Progenitor cell of endocrine pancreas (in vitro differentiated cells): ENCODE measurements at regions not wholly inside any gene's neighbourhood (a gene's known extent, or its start where the extent isn't known, plus 50 kb on each side); places are given as distances from the start of the nearest gene placed in this dataset.

Source experiments
- DNase-seq: peaks from one replicate; pipeline ENCODE4 v3.0.0; 2021; ENCODE audit warnings: low spot score; ENCODE audit not compliant: unreplicated experiment
- H3K27ac Mint-ChIP-seq: 2 replicates; pipeline ENCODE4 v1.8.0; 2021; ENCODE audit warnings: mild to moderate bottlenecking, moderate library complexity, mixed read lengths
- H3K27me3 Mint-ChIP-seq: 2 replicates; pipeline ENCODE4 v1.8.0; 2021; ENCODE audit warnings: mixed read lengths
- H3K36me3 Mint-ChIP-seq: 2 replicates; pipeline ENCODE4 v1.8.0; 2022; ENCODE audit warnings: mixed read lengths; ENCODE audit not compliant: insufficient read depth
- H3K4me1 Mint-ChIP-seq: 2 replicates; pipeline ENCODE4 v1.8.0; 2021; ENCODE audit warnings: low read depth, mixed read lengths
- H3K4me3 Mint-ChIP-seq: 2 replicates; pipeline ENCODE4 v1.8.0; 2021; ENCODE audit warnings: low read depth, mild to moderate bottlenecking, moderate library complexity, mixed read lengths
- H3K9me3 Mint-ChIP-seq: 2 replicates; pipeline ENCODE4 v1.8.0; 2021; ENCODE audit warnings: low read depth, mixed read lengths
- TF ChIP-seq, protein P1 (sequence below): fragments of 200-600 bp; sonication (generic); IDR thresholded peaks from one replicate; pipeline ENCODE4 v1.5.0; 2021; ENCODE audit warnings: antibody characterized with exemption, mild to moderate bottlenecking; ENCODE audit not compliant: unreplicated experiment

- no peak overlapping the region for H3K4me3 Mint-ChIP-seq
- no peaks in the 10 kb centered on the region for H3K36me3 Mint-ChIP-seq
- H3K27me3 Mint-ChIP-seq = no peaks in the 10 kb centered on the region
- TF ChIP-seq, protein P1, sequence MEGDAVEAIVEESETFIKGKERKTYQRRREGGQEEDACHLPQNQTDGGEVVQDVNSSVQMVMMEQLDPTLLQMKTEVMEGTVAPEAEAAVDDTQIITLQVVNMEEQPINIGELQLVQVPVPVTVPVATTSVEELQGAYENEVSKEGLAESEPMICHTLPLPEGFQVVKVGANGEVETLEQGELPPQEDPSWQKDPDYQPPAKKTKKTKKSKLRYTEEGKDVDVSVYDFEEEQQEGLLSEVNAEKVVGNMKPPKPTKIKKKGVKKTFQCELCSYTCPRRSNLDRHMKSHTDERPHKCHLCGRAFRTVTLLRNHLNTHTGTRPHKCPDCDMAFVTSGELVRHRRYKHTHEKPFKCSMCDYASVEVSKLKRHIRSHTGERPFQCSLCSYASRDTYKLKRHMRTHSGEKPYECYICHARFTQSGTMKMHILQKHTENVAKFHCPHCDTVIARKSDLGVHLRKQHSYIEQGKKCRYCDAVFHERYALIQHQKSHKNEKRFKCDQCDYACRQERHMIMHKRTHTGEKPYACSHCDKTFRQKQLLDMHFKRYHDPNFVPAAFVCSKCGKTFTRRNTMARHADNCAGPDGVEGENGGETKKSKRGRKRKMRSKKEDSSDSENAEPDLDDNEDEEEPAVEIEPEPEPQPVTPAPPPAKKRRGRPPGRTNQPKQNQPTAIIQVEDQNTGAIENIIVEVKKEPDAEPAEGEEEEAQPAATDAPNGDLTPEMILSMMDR = no peak
- no peak overlapping the region for H3K27ac Mint-ChIP-seq
- no peak for DNase-seq
- peaks cover 18% of the 10 kb centered on the region for H3K9me3 Mint-ChIP-seq
- H3K4me1 Mint-ChIP-seq = no peaks in the 10 kb centered on the region
Observed at GRCh38 chr5:98354922-98355321, 418.5 kb upstream of the RGMB start.

DNA sequence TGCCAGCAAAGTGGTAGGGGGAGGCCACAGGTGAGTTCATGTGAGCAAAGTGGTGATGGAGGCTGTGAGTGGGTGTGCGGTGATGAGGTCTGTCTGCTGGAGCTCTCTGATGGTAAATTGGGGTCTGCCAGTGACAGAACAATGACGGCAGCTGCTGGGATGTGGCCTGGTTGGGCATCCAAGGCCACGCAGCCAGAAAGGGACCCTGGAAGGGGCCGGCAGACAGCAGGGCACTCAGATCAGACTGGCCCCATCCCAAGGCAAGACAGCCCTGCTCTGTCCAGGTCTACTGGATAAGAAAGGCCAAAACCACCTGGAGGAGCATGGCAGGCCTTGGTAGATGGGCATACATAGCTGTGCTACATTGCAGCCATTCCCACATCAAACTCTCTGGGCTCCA is 412.9 kb upstream of the RGMB start:
- Mint-ChIP-seq H3K27ac (no peak overlapping the region), H3K4me1 (peaks cover 3% of the 10 kb centered on the region), H3K27me3 (no peaks in the 10 kb centered on the region), H3K9me3 (peaks cover 13% of the 10 kb centered on the region), H3K36me3 (no peaks in the 10 kb centered on the region), H3K4me3 (no peak overlapping the region)
- TF ChIP-seq, protein P1 = no peak
- no peak for DNase-seq

DNA sequence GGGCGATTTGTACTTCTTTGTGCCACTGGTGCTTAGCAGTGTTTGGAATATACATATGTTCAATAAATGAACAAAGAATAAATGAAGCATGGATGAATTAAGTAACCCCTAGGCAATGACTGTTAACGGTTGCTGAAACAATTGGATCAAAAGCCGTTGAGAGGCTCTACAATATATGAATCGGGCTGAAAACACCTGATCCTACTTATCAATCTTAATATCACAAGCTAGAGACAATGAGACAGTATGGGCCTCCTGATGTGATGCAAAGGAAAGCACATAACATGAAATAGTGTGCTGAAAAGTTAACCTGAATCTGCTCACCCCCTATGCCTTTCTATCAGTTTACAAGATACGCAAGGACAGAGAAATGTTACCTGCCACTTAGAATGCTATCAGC is 410.3 kb upstream of the RGMB start:
- TF ChIP-seq, protein P1 = no peak
- H3K4me3 Mint-ChIP-seq = no peak overlapping the region
- H3K27me3 Mint-ChIP-seq = no peaks in the 10 kb centered on the region
- no peak overlapping the region for H3K27ac Mint-ChIP-seq
- H3K9me3 Mint-ChIP-seq = peaks cover 13% of the 10 kb centered on the region
- H3K4me1 Mint-ChIP-seq = peaks cover 6% of the 10 kb centered on the region
- DNase-seq = no peak
- H3K36me3 Mint-ChIP-seq = no peaks in the 10 kb centered on the region

DNA sequence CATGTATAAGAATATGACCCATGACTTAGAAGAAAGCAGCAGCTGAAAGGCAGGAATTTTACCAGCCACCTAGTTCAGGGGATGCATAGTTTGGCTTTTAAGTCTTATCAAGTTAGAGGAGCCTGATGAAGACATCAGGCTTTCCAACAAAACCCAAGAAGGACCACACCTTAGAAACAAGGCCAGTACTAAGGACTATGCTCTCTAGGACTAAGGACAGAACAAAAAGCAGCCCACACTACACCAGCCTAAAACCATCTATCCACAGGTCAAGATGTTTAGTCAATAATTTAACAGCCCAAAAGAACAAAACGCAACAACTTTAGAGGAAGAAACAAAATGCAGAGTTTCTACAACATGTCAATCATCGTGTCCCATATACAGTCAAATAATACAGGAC is 408.9 kb upstream of the RGMB start:
- H3K9me3 Mint-ChIP-seq = peaks cover 5% of the 10 kb centered on the region
- no peak for DNase-seq
- H3K27ac Mint-ChIP-seq = no peak overlapping the region
- H3K4me3 Mint-ChIP-seq = no peak overlapping the region
- no peaks in the 10 kb centered on the region for H3K36me3 Mint-ChIP-seq
- peaks cover 6% of the 10 kb centered on the region for H3K4me1 Mint-ChIP-seq
- no peaks in the 10 kb centered on the region for H3K27me3 Mint-ChIP-seq
- TF ChIP-seq, protein P1 = no peak

GRCh38 chr5:98365126-98365525 is 408.3 kb upstream of the RGMB start:
- Mint-ChIP-seq H3K9me3 (peaks cover 3% of the 10 kb centered on the region), H3K4me3 (no peak overlapping the region), H3K27ac (no peak overlapping the region), H3K36me3 (no peaks in the 10 kb centered on the region), H3K4me1 (peaks cover 6% of the 10 kb centered on the region), H3K27me3 (no peaks in the 10 kb centered on the region)
- TF ChIP-seq, protein P1 = no peak
- DNase-seq = no peak
